ENCODE measurements at regions not wholly inside any gene's neighbourhood (a gene's known extent, or its start where the extent isn't known, plus 50 kb on each side); places are given as distances from the start of the nearest gene placed in this dataset.

DNA sequence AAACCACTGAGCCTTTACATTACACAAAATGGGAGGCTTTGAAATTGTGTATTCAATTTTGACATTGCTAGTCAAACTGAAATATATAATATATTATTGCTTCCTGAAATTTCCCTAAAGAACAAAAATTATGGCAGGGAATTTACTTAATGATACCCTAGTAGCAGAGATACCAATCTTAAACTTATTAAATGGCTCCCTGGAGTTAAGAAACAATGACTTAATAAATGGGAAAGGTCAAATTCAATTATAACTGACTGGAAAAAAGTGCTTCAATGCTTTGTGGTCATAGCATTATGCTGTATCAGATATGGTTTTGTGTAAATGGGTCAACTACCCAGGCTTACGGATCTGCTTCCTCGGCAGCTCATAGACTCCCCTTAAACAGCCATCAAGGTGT lies 244.1 kb downstream of the CNTN3 start:
- Histone ChIP-seq H3K79me2 (ENCODE audit: control insufficient read depth, low read length) (no peaks in the 10 kb centered on the region), H3F3A (ENCODE audit: control insufficient read depth, insufficient read depth) (no peaks in the 10 kb centered on the region), H4K20me1 (ENCODE audit: control insufficient read depth, insufficient read depth, low read depth, low read length) (no peaks in the 10 kb centered on the region), H3K4me2 (ENCODE audit: low read length) (no peak overlapping the region), H3K27me3 (ENCODE audit: control insufficient read depth, low read length) (no peaks in the 10 kb centered on the region), H3K27ac (ENCODE audit: low read depth, low read length) (no peak overlapping the region), H3K9me2 (replicated peaks; ENCODE audit: control insufficient read depth, low read length) (no peaks in the 10 kb centered on the region), H3K4me3 (ENCODE audit: low read length) (no peak overlapping the region), H3K36me3 (ENCODE audit: control insufficient read depth, low read length) (no peaks in the 10 kb centered on the region), H3K9me3 (ENCODE audit: control insufficient read depth, insufficient read depth, low read length) (no peaks in the 10 kb centered on the region), H3K4me1 (ENCODE audit: control insufficient read depth, low read length) (no peaks in the 10 kb centered on the region)
- TF ChIP-seq EZH2phosphoT487 (IDR thresholded peaks at IDR 0.05; ENCODE audit: borderline replicate concordance, low read length) = no peak
- TF ChIP-seq, protein P1, sequence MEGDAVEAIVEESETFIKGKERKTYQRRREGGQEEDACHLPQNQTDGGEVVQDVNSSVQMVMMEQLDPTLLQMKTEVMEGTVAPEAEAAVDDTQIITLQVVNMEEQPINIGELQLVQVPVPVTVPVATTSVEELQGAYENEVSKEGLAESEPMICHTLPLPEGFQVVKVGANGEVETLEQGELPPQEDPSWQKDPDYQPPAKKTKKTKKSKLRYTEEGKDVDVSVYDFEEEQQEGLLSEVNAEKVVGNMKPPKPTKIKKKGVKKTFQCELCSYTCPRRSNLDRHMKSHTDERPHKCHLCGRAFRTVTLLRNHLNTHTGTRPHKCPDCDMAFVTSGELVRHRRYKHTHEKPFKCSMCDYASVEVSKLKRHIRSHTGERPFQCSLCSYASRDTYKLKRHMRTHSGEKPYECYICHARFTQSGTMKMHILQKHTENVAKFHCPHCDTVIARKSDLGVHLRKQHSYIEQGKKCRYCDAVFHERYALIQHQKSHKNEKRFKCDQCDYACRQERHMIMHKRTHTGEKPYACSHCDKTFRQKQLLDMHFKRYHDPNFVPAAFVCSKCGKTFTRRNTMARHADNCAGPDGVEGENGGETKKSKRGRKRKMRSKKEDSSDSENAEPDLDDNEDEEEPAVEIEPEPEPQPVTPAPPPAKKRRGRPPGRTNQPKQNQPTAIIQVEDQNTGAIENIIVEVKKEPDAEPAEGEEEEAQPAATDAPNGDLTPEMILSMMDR (IDR thresholded peaks at IDR 0.05; ENCODE audit: low read depth, low read length, poor library complexity, severe bottlenecking) = no peak

DNA sequence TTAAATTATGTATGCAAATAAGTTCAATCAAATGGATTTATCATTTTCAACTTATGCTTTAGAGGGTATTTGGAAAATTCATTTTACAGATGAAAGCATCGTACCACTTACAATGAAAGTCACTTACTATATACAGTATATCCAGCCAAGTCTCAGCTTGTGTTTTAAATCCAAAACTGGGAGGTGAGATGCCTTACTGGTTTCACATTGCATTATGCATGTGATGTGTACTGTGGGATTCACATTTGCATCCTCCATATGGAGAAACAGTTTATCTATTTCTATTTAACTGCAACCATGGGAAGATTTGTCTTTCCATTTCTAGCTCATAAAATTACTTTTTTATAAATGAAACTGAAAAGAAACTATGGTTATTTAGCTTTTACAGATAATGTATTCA lies 248.1 kb downstream of the CNTN3 start:
- no peaks in the 10 kb centered on the region for H3K9me3 ChIP-seq (ENCODE audit: control insufficient read depth, insufficient read depth, low read length)
- no peaks in the 10 kb centered on the region for H3F3A ChIP-seq (ENCODE audit: control insufficient read depth, insufficient read depth)
- no peak overlapping the region for H3K4me3 ChIP-seq (ENCODE audit: low read length)
- no peaks in the 10 kb centered on the region for H3K9me2 ChIP-seq (replicated peaks; ENCODE audit: control insufficient read depth, low read length)
- H3K27ac ChIP-seq (ENCODE audit: low read depth, low read length) = no peak overlapping the region
- H3K4me2 ChIP-seq (ENCODE audit: low read length) = no peak overlapping the region
- no peaks in the 10 kb centered on the region for H4K20me1 ChIP-seq (ENCODE audit: control insufficient read depth, insufficient read depth, low read depth, low read length)
- no peaks in the 10 kb centered on the region for H3K27me3 ChIP-seq (ENCODE audit: control insufficient read depth, low read length)
- H3K36me3 ChIP-seq (ENCODE audit: control insufficient read depth, low read length) = no peaks in the 10 kb centered on the region
- no peaks in the 10 kb centered on the region for H3K79me2 ChIP-seq (ENCODE audit: control insufficient read depth, low read length)
- no peaks in the 10 kb centered on the region for H3K4me1 ChIP-seq (ENCODE audit: control insufficient read depth, low read length)
- TF ChIP-seq, protein P1 (IDR thresholded peaks at IDR 0.05; ENCODE audit: low read depth, low read length, poor library complexity, severe bottlenecking) = no peak
- no peak for TF ChIP-seq EZH2phosphoT487 (IDR thresholded peaks at IDR 0.05; ENCODE audit: borderline replicate concordance, low read length)

DNA sequence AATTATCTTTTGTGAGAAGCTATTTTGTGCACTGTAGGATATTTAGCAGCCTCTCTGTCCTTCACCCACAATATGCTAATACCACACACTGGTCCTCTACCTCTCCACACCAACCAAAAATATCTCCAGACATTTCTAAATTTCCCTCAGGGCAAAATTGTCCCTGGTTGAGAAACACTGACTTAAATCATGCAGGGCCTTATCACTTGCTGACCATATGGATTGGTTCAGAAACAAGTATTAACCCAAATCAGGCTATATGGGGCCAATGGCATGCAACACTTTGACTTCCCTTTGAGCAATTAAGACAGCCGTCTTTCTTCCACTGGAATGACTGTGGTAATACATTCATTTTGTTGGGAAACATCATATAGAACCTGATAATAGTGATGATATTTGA lies 251.1 kb downstream of the CNTN3 start:
- no peaks in the 10 kb centered on the region for H3F3A ChIP-seq (ENCODE audit: control insufficient read depth, insufficient read depth)
- no peaks in the 10 kb centered on the region for H3K9me2 ChIP-seq (replicated peaks; ENCODE audit: control insufficient read depth, low read length)
- H3K27ac ChIP-seq (ENCODE audit: low read depth, low read length) = no peak overlapping the region
- no peaks in the 10 kb centered on the region for H3K9me3 ChIP-seq (ENCODE audit: control insufficient read depth, insufficient read depth, low read length)
- H4K20me1 ChIP-seq (ENCODE audit: control insufficient read depth, insufficient read depth, low read depth, low read length) = no peaks in the 10 kb centered on the region
- no peaks in the 10 kb centered on the region for H3K79me2 ChIP-seq (ENCODE audit: control insufficient read depth, low read length)
- H3K4me2 ChIP-seq (ENCODE audit: low read length) = no peak overlapping the region
- no peak for TF ChIP-seq EZH2phosphoT487 (IDR thresholded peaks at IDR 0.05; ENCODE audit: borderline replicate concordance, low read length)
- TF ChIP-seq, protein P1 (IDR thresholded peaks at IDR 0.05; ENCODE audit: low read depth, low read length, poor library complexity, severe bottlenecking) = no peak
- H3K27me3 ChIP-seq (ENCODE audit: control insufficient read depth, low read length) = no peaks in the 10 kb centered on the region
- H3K36me3 ChIP-seq (ENCODE audit: control insufficient read depth, low read length) = no peaks in the 10 kb centered on the region
- H3K4me1 ChIP-seq (ENCODE audit: control insufficient read depth, low read length) = no peaks in the 10 kb centered on the region
- no peak overlapping the region for H3K4me3 ChIP-seq (ENCODE audit: low read length)

DNA sequence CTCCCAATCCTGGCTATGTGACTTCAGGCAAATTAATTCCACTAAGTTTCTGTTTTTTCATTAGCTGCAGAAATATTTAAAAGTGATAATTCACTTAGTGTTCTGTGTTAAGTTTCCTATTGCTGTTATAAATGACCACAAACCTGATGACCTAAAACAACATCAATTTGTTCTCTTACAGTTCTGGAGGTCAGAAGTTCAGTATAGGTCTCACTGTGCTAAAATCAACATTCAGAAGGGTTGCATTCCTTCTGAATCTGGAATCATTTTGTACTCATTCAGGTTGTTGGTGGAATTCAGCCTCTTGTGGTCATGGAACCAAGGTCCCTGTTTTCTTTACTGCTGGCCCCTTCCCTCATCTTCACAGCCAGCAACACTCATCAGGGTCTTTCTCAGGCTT lies 254.1 kb downstream of the CNTN3 start:
- no peak overlapping the region for H3K4me3 ChIP-seq (ENCODE audit: low read length)
- no peaks in the 10 kb centered on the region for H3K4me1 ChIP-seq (ENCODE audit: control insufficient read depth, low read length)
- H3F3A ChIP-seq (ENCODE audit: control insufficient read depth, insufficient read depth) = no peaks in the 10 kb centered on the region
- no peaks in the 10 kb centered on the region for H3K79me2 ChIP-seq (ENCODE audit: control insufficient read depth, low read length)
- no peaks in the 10 kb centered on the region for H4K20me1 ChIP-seq (ENCODE audit: control insufficient read depth, insufficient read depth, low read depth, low read length)
- H3K4me2 ChIP-seq (ENCODE audit: low read length) = no peak overlapping the region
- TF ChIP-seq EZH2phosphoT487 (IDR thresholded peaks at IDR 0.05; ENCODE audit: borderline replicate concordance, low read length) = no peak
- no peaks in the 10 kb centered on the region for H3K9me2 ChIP-seq (replicated peaks; ENCODE audit: control insufficient read depth, low read length)
- H3K27me3 ChIP-seq (ENCODE audit: control insufficient read depth, low read length) = no peaks in the 10 kb centered on the region
- no peaks in the 10 kb centered on the region for H3K9me3 ChIP-seq (ENCODE audit: control insufficient read depth, insufficient read depth, low read length)
- H3K36me3 ChIP-seq (ENCODE audit: control insufficient read depth, low read length) = no peaks in the 10 kb centered on the region
- H3K27ac ChIP-seq (ENCODE audit: low read depth, low read length) = no peak overlapping the region
